Gastroesophageal sphincter (tissue), 4 donors: ENCODE measurements at regions not wholly inside any gene's neighbourhood (a gene's known extent, or its start where the extent isn't known, plus 50 kb on each side); places are given as distances from the start of the nearest gene placed in this dataset.

Source experiments
- ATAC-seq: fragments of 150-250 bp; one replicate; pipeline ENCODE4 v1.9.1; 2016; ENCODE audit warnings: mild to moderate bottlenecking, moderate library complexity
- H3K27ac ChIP-seq, 4 donors: fragments of 200-600 bp; sonication (generic) in 3 of 4; 1 replicate in 3 of 4; 2 replicates in 1 of 4; pipeline ENCODE4 v1.5.1; 2016 to 2019
- H3K27me3 ChIP-seq: fragments of 200-600 bp; sonication (generic); one replicate; pipeline ENCODE4 v1.5.1; 2019
- H3K36me3 ChIP-seq, 2 donors: fragments of 200-600 bp; sonication (generic); one replicate each; pipeline ENCODE4 v1.5.1; 2019; ENCODE audit warnings: control low read depth in 1 of 2
- H3K4me1 ChIP-seq, 3 donors: fragments of 200-600 bp; sonication (generic); 1 replicate in 2 of 3; 2 replicates in 1 of 3; pipeline ENCODE4 v1.5.1; 2016 to 2019; ENCODE audit warnings: control low read depth in 2 of 3
- H3K4me3 ChIP-seq, 2 donors: fragments of 200-600 bp; sonication (generic); one replicate each; pipeline ENCODE4 v1.5.1; 2019; ENCODE audit warnings: mild to moderate bottlenecking in 1 of 2, moderate library complexity in 1 of 2
- H3K9me3 ChIP-seq, 3 donors: fragments of 200-600 bp; sonication (generic); one replicate each; pipeline ENCODE4 v1.5.1; 2017 to 2019; ENCODE audit warnings: control low read depth in 2 of 3
- CTCF ChIP-seq, 4 experiments: fragments of 200-600 bp in 2 of 4; fragments of 450-650 bp in 2 of 4; sonication (generic) in 1 of 4; IDR thresholded peaks; one replicate each; pipeline ENCODE4 v1.5.1; 2017 to 2019; ENCODE audit warnings: antibody characterized with exemption in 4 of 4, mild to moderate bottlenecking in 2 of 4, moderate library complexity in 2 of 4
- EP300 ChIP-seq: sonication (generic); formaldehyde crosslinking; IDR thresholded peaks from one replicate; pipeline ENCODE4 v1.6.1; 2017; ENCODE audit warnings: antibody characterized with exemption, mild to moderate bottlenecking
- POLR2A ChIP-seq, 2 donors: fragments of 450-650 bp; IDR thresholded peaks; one replicate each; pipeline ENCODE4 v1.6.1; 2017; ENCODE audit warnings: antibody characterized with exemption in 2 of 2, mild to moderate bottlenecking in 2 of 2, moderate library complexity in 1 of 2
- POLR2AphosphoS5 ChIP-seq: sonication (generic); formaldehyde crosslinking; IDR thresholded peaks from one replicate; pipeline ENCODE4 v1.6.1; 2017; ENCODE audit warnings: antibody characterized with exemption
- WGBS, 2 donors: methylation state at CpG; one replicate each; pipeline ENCODE4 v1.1.5; 2018; ENCODE audit warnings: low coverage in 1 of 2; 5-methylcytosine and 5-hydroxymethylcytosine counted together

- Histone ChIP-seq H3K27ac (no peak overlapping the region), H3K27me3 (no peaks in the 10 kb centered on the region), H3K36me3 (no peaks in the 10 kb centered on the region), H3K9me3 (no peaks in the 10 kb centered on the region), H3K4me1 (no peaks in the 10 kb centered on the region), H3K4me3 (no peak overlapping the region)
- WGBS, 2 donors, result 88 to 90% methylated on average over 11 to 12 of the region's 17 CpGs
- ATAC-seq, result no peak
- no peak for TF ChIP-seq CTCF (IDR thresholded peaks at IDR 0.05)
- no peak for TF ChIP-seq POLR2AphosphoS5
- TF ChIP-seq POLR2A (IDR thresholded peaks at IDR 0.05), result no peak
- TF ChIP-seq EP300, result no peak
Measured at GRCh38 chr9:126116351-126117157, 210.1 kb upstream of the MVB12B start.

GRCh38 chr9:126117158-126117425 lies 209.5 kb upstream of the MVB12B start:
- no peaks in the 10 kb centered on the region for H3K9me3 ChIP-seq
- no peak overlapping the region for H3K4me3 ChIP-seq
- TF ChIP-seq POLR2A (IDR thresholded peaks at IDR 0.05), result no peak
- TF ChIP-seq EP300, result no peak
- TF ChIP-seq CTCF (IDR thresholded peaks at IDR 0.05), result no peak
- TF ChIP-seq POLR2AphosphoS5, result no peak
- no peaks in the 10 kb centered on the region for H3K4me1 ChIP-seq
- H3K27ac ChIP-seq, result no peak overlapping the region
- H3K36me3 ChIP-seq, result no peaks in the 10 kb centered on the region
- 90% methylated on average over 4 of the region's 4 CpGs; no CpG with 5 or more reads in 1 of the 2 donors for WGBS, 2 donors
- no peaks in the 10 kb centered on the region for H3K27me3 ChIP-seq
- ATAC-seq, result no peak

GRCh38 chr9:126117631-126118030 lies 209.0 kb upstream of the MVB12B start:
- Histone ChIP-seq H3K4me1 (no peaks in the 10 kb centered on the region), H3K9me3 (no peaks in the 10 kb centered on the region), H3K36me3 (no peaks in the 10 kb centered on the region), H3K27me3 (no peaks in the 10 kb centered on the region), H3K27ac (no peak overlapping the region), H3K4me3 (no peak overlapping the region)
- no peak for ATAC-seq
- whole genome bisulfite sequencing, 2 donors, result 88 to 100% methylated on average over 4 to 9 of the region's 9 CpGs
- TF ChIP-seq CTCF (IDR thresholded peaks at IDR 0.05), result no peak
- TF ChIP-seq EP300, result no peak
- TF ChIP-seq POLR2A (IDR thresholded peaks at IDR 0.05), result no peak
- no peak for TF ChIP-seq POLR2AphosphoS5

GRCh38 chr9:126119731-126120130 lies 206.9 kb upstream of the MVB12B start:
- H3K4me3 ChIP-seq, result no peak overlapping the region
- TF ChIP-seq EP300 (no peak), CTCF (IDR thresholded peaks at IDR 0.05) (no peak), POLR2AphosphoS5 (no peak), POLR2A (IDR thresholded peaks at IDR 0.05) (no peak)
- no peak for ATAC-seq
- H3K9me3 ChIP-seq, result no peaks in the 10 kb centered on the region
- WGBS, 2 donors, result 75 to 77% methylated on average over 3 to 4 of the region's 6 CpGs
- no peak overlapping the region for H3K27ac ChIP-seq
- H3K27me3 ChIP-seq, result no peaks in the 10 kb centered on the region
- H3K4me1 ChIP-seq, result peaks cover 0 to 6% (median 0%) of the 10 kb centered on the region in 3 donors
- H3K36me3 ChIP-seq, result no peaks in the 10 kb centered on the region

- 57% methylated on average over 1 of the region's 4 CpGs; no CpG with 5 or more reads in 1 of the 2 donors for WGBS, 2 donors
- Histone ChIP-seq H3K4me1 (peaks cover 0 to 27% (median 4%) of the 10 kb centered on the region in 3 donors), H3K27ac (no peak overlapping the region), H3K27me3 (no peaks in the 10 kb centered on the region), H3K9me3 (no peaks in the 10 kb centered on the region), H3K4me3 (no peak overlapping the region), H3K36me3 (no peaks in the 10 kb centered on the region)
- no peak for ATAC-seq
- TF ChIP-seq CTCF (IDR thresholded peaks at IDR 0.05), result no peak
- no peak for TF ChIP-seq POLR2AphosphoS5
- TF ChIP-seq EP300, result no peak
- TF ChIP-seq POLR2A (IDR thresholded peaks at IDR 0.05), result no peak
Measured at GRCh38 chr9:126122901-126123616, 203.6 kb upstream of the MVB12B start.
